Common myeloid progenitor, CD34-positive (primary cell): ENCODE measurements at regions not wholly inside any gene's neighbourhood (a gene's known extent, or its start where the extent isn't known, plus 50 kb on each side); places are given as distances from the start of the nearest gene placed in this dataset.
"Not testable (repeated sequence)": the region's sequence is repeated elsewhere in the genome, so short reads cannot be mapped to it uniquely, and the experiment has no call there.

Source experiments
- CTCF ChIA-PET: fragments of 350-600 bp; sonication (Branson Sonifier 250); formaldehyde crosslinking; loops from one replicate; lab custom pipeline; 2021; ENCODE audit warnings: antibody characterized with exemption; lab: Charles Lee
- POLR2A ChIA-PET: fragments of 350-600 bp; sonication (Branson Sonifier 250); formaldehyde crosslinking; loops from one replicate; lab custom pipeline; 2021; ENCODE audit warnings: antibody characterized with exemption; lab: Charles Lee
- DNase-seq, 3 donors: peaks; one replicate each; pipeline versions ENCODE4 v3.0.0 to v3.0.0-alpha.2; 2013
- H3K27ac ChIP-seq, 2 experiments: 1 replicate in 1 of 2; 2 replicates in 1 of 2; pipeline ENCODE4 v1.7.0; 2013; ENCODE audit warnings: inconsistent platforms in 2 of 2, low read length in 2 of 2, mild to moderate bottlenecking in 2 of 2, low read depth in 1 of 2, moderate library complexity in 1 of 2; ENCODE audit not compliant: severe bottlenecking in 2 of 2, insufficient read depth in 1 of 2, poor library complexity in 1 of 2
- H3K27me3 ChIP-seq, 5 experiments: replicated peaks in 2 of 5; 1 replicate in 3 of 5; 2 replicates in 2 of 5; pipeline versions ENCODE4 v1.6.1 to v1.7.0; 2013; ENCODE audit warnings: low read length in 4 of 5, mild to moderate bottlenecking in 2 of 5, moderate library complexity in 2 of 5, inconsistent platforms in 1 of 5; ENCODE audit not compliant: insufficient read depth in 5 of 5, control insufficient read depth in 4 of 5
- H3K36me3 ChIP-seq, 4 experiments: 1 replicate in 2 of 4; 2 replicates in 2 of 4; pipeline versions ENCODE4 v1.6.1 to v1.7.0; 2013; ENCODE audit warnings: low read length in 3 of 4, control low read depth in 1 of 4, mild to moderate bottlenecking in 1 of 4; ENCODE audit not compliant: control insufficient read depth in 4 of 4, insufficient read depth in 4 of 4
- H3K4me1 ChIP-seq, 4 experiments: 1 replicate in 3 of 4; 2 replicates in 1 of 4; pipeline versions ENCODE4 v1.6.1 to v1.7.1; 2013; ENCODE audit warnings: low read length in 3 of 4, mild to moderate bottlenecking in 3 of 4, control low read depth in 1 of 4, inconsistent platforms in 1 of 4, moderate library complexity in 1 of 4; ENCODE audit not compliant: control insufficient read depth in 4 of 4, insufficient read depth in 4 of 4; ENCODE audit errors: control extremely low read depth in 1 of 4
- H3K4me3 ChIP-seq, 7 experiments: 1 replicate in 4 of 7; 2 replicates in 3 of 7; pipeline versions ENCODE4 v1.5.1 to v1.7.0; 2013; ENCODE audit warnings: mild to moderate bottlenecking in 7 of 7, low read length in 6 of 7, moderate library complexity in 6 of 7, inconsistent platforms in 2 of 7, low read depth in 2 of 7, control low read depth in 1 of 7; ENCODE audit not compliant: insufficient read depth in 4 of 7, control insufficient read depth in 1 of 7; ENCODE audit errors: extremely low read depth in 1 of 7
- H3K9me3 ChIP-seq, 5 experiments: 1 replicate in 4 of 5; 2 replicates in 1 of 5; pipeline versions ENCODE4 v1.6.1 to v1.7.1; 2013; ENCODE audit warnings: low read length in 4 of 5, mild to moderate bottlenecking in 2 of 5, inconsistent platforms in 1 of 5, low read depth in 1 of 5, moderate library complexity in 1 of 5; ENCODE audit not compliant: control insufficient read depth in 4 of 5, insufficient read depth in 2 of 5; ENCODE audit errors: control extremely low read depth in 1 of 5
- WGBS: methylation state at CpG from one replicate; pipeline ENCODE4 v1.1.5; 2013; ENCODE audit not compliant: insufficient coverage; 5-methylcytosine and 5-hydroxymethylcytosine counted together

DNA sequence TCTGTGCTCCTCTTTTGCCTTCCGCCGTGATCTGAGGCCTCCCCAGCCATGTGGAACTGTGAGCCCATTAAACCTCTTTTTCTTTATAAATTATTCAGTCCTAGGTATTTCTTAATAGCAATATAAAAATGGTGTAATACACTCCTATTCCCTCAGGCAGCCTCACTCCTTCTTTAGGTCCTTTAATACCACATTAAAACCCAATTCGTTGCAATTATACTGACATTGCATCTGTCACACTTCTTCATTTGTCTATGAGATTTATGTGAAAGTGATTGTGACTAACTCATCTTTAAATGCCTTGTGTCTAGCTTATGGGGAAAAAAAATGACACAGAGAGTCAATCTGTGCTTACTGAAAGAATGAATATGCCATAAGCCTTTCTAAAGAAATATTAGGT is 1035.2 kb upstream of the SLIT2 start:
- POLR2A ChIA-PET, result no interaction called here

DNA sequence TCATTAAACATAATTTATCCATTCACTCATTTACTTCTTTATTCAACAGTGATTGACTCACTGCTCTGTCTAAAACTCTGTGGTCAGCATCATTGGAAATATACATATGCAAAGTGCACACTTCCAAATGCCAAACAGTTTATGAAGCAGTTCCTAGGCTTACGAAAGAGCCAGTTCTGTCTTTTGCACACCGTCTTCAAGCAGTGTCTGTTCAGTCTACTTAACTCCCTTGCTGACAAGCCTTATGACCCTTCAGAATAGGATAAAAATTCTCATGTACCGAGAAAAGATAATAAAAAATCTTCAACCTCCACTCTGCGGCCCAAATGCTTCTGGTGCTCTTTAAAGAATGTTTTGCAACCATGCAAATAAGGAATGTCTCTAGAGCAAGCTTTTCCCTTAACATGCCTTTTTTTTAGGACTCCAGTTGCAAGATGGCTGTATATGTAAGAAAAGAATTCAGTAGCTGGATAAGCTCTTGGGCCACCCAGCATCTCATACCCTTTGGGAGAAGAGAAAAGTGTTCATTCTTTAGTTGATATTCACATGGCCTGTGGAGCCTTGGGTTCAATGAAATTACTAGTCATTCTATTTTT is 1037.0 kb upstream of the SLIT2 start:
- no peaks in the 10 kb centered on the region for H3K27me3 ChIP-seq
- H3K36me3 ChIP-seq, result no peaks in the 10 kb centered on the region
- ChIA-PET POLR2A (no interaction called here), CTCF (no interaction called here)
- no peak overlapping the region for H3K27ac ChIP-seq
- H3K4me1 ChIP-seq, result no peaks in the 10 kb centered on the region
- WGBS, result 89% methylated on average over 3 of the region's 4 CpGs
- H3K9me3 ChIP-seq, result no peaks in the 10 kb centered on the region
- DNase-seq, result no peak
- H3K4me3 ChIP-seq, result no peak overlapping the region

More for the DNA sequence above, 1035.2 kb upstream of the SLIT2 start:
- no peak for DNase-seq
- no peaks in the 10 kb centered on the region for H3K9me3 ChIP-seq
- no peaks in the 10 kb centered on the region for H3K36me3 ChIP-seq
- no peaks in the 10 kb centered on the region for H3K27me3 ChIP-seq
- 60% methylated on average over 1 of the region's 3 CpGs for WGBS
- CTCF ChIA-PET, result no interaction called here
- no peaks in the 10 kb centered on the region for H3K4me1 ChIP-seq
- no peak overlapping the region for H3K27ac ChIP-seq
- H3K4me3 ChIP-seq, result no peak overlapping the region

DNA sequence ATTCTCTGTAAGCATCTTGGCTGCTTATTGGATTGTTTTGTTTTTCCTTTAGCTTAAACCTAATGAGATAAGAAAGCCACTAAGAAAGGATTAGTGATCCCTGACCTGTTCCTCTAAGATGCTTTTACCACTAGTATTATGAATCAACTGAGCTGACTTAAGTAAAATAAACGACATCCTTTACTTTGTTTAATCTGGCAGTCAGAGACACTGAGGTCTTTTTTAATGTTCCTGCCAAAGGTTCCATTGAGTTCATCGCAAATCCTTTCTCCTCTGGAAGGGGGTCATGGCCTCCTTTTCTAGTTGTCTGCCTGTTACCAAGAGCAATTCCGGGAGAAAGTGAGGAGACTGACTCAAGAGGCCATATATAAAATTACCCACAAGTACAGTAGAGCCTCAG is 1038.3 kb upstream of the SLIT2 start:
- no peak for DNase-seq
- H3K4me3 ChIP-seq, result no peak overlapping the region
- POLR2A ChIA-PET, result no interaction called here
- CTCF ChIA-PET, result no interaction called here
- H3K4me1 ChIP-seq, result peaks cover 0 to 3% (median 0%) of the 10 kb centered on the region in 4 experiments
- no peak overlapping the region for H3K27ac ChIP-seq
- H3K9me3 ChIP-seq, result no peaks in the 10 kb centered on the region
- 70% methylated on average over 2 of the region's 3 CpGs for WGBS
- no peaks in the 10 kb centered on the region for H3K36me3 ChIP-seq
- H3K27me3 ChIP-seq, result no peaks in the 10 kb centered on the region

DNA sequence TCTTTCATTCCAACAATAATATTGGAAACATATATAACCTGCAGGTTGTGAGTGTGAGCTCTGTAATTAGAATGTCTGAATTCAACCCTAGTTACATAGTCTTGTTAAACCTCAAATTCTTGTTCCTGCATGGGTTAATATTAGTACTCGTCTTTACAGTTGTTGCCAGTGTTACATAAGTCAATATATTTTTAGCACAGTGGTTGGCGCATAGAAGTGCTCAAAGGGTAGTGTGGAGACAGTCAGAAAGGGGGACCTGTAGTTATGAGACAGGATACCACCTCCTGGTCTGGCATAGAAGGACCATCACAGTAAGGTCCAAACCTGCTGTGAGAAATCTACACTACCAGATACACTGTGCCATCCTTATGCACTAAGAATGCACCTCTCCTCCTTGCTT is 1045.9 kb upstream of the SLIT2 start:
- DNase-seq, result no peak
- Histone ChIP-seq H3K9me3 (no peaks in the 10 kb centered on the region), H3K4me3 (no peak overlapping the region), H3K36me3 (no peaks in the 10 kb centered on the region), H3K27ac (no peak overlapping the region), H3K4me1 (peaks cover 0 to 3% (median 0%) of the 10 kb centered on the region in 4 experiments), H3K27me3 (no peaks in the 10 kb centered on the region)
- CTCF ChIA-PET, result no interaction called here
- 100% methylated on average over 1 of the region's 2 CpGs for WGBS
- POLR2A ChIA-PET, result no interaction called here

DNA sequence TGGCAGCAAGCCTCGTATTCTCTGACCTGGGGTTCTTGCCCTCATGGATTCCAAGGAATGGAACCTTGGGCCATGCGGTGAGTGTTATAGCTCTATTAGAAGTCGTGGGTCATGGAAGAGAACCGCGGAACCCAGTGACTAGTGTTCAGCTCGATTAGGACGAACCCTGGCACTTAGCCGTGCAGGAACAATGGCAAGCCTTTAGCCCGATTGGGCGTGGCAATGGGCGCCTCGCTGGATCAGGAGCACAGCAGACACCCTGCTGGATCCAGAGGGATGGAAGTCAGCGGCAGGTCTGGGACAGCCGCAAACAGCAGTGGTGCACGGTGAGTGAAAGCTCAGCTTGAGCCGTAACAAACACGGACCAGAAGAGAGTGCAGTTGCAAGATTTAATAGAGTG is 1053.9 kb upstream of the SLIT2 start:
- H3K9me3 ChIP-seq, POLR2A ChIA-PET, H3K27me3 ChIP-seq, H3K4me3 ChIP-seq, CTCF ChIA-PET, H3K4me1 ChIP-seq, DNase-seq, H3K36me3 ChIP-seq, H3K27ac ChIP-seq: not testable (repeated sequence)
- 94% methylated on average over 16 of the region's 17 CpGs for WGBS

DNA sequence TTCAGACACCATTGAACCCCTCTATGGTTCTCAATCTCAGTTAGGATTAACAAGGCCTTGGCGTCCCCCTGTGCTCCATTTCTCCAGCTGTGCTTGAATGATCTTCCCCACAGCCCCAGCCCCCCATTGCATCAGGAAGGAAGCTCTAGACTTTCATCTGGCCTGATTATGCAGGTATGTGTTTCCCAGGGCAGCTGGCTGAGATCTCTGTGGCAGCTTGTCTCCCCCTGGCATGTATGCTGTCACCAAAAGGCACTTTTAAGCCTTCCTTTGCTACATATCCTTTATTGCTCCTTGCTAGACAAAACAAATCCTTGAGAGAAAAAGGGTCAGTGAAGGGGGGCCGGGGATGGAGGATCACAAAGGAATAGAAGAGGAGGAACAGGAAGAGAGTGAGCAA is 1056.0 kb upstream of the SLIT2 start:
- no peak overlapping the region for H3K27ac ChIP-seq
- no peaks in the 10 kb centered on the region for H3K27me3 ChIP-seq
- ChIA-PET POLR2A (no interaction called here), CTCF (no interaction called here)
- 100% methylated on average over 1 of the region's 2 CpGs for WGBS
- H3K36me3 ChIP-seq, result no peaks in the 10 kb centered on the region
- DNase-seq, result no peak
- no peaks in the 10 kb centered on the region for H3K4me1 ChIP-seq
- no peak overlapping the region for H3K4me3 ChIP-seq
- no peaks in the 10 kb centered on the region for H3K9me3 ChIP-seq

DNA sequence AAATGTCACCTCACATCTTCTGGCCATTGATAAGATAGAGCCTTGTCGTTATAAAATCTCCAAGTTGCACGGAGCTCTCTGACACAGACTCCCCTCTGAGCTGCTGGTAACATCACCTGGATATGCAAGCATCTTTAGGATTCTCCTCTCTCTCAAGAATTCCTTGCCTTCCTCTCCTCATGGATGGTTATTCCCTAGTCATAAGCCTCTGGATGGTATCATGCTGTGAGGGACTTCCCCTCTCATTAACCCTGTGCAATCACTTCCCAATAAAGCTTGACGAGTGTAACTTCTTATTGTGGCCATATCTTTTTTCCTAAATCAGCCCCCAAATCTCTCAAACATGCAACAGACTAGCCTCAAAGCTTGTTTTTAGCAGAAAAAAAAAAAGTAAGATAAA is 1057.0 kb upstream of the SLIT2 start:
- H3K27me3 ChIP-seq, result no peaks in the 10 kb centered on the region
- WGBS, result 86% methylated on average over 2 of the region's 3 CpGs
- H3K4me3 ChIP-seq, result no peak overlapping the region
- CTCF ChIA-PET, result no interaction called here
- POLR2A ChIA-PET, result no interaction called here
- no peak overlapping the region for H3K27ac ChIP-seq
- no peaks in the 10 kb centered on the region for H3K4me1 ChIP-seq
- no peak for DNase-seq
- H3K36me3 ChIP-seq, result no peaks in the 10 kb centered on the region
- no peaks in the 10 kb centered on the region for H3K9me3 ChIP-seq
